NCI-H1930 (cell line): ENCODE measurements at regions not wholly inside any gene's neighbourhood (a gene's known extent, or its start where the extent isn't known, plus 50 kb on each side); places are given as distances from the start of the nearest gene placed in this dataset.
A peak's percentile ranks its signal among the peaks of the same experiment; 100 is the strongest.

Experiments used
- DNase-seq, 2 experiments: peaks; one replicate each; lab custom pipeline; 2025; lab: John Stamatoyannopoulos, UW

DNA sequence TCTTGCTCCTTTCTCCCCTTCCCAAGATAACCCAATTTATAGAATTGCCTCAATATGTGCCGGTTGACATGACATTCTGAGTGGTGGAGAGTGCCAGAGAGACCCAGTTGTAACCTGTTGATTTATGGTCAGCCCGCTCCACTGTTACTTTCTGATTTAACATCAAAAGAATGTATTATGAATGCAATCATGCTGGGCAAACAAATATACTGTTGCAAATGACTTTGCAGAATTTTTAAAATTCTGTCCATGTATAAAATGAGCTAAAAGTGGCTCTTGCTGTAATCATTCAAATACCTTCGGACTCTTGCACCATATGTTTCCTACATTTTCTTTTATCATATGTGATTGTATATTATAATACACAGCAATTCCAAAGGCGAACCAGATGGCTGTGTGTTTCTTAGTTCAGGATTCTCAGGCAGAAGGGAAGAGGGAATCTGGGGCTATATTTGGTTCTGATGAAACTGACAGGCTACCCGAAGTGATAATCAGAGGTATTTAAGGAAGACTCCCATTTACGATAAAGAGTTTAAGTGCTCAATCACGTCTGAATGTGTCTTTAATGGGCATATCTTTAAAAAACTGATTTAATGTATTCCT, 131.7 kb downstream of the CLCN4 start:
- DNase-seq = no peak

DNA sequence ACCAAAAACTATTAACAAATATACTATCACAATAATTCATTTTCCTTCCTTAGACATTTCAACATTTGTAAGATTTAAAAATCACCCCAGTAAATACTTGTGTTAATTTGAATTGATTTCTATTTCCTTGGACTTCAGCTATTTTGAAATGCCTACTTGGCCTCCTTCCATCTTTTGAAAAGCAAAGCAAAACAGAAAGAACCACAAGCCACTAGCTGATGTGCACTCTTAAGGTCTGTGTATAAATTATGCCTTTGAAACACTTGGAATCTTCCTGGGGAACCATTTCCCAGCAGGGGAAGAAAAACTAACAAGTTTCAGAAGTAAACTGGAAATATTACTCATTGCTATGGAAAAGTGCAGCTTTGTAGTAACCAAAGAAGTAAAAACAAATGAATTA, 139.8 kb downstream of the CLCN4 start:
- no peak for DNase-seq

DNA sequence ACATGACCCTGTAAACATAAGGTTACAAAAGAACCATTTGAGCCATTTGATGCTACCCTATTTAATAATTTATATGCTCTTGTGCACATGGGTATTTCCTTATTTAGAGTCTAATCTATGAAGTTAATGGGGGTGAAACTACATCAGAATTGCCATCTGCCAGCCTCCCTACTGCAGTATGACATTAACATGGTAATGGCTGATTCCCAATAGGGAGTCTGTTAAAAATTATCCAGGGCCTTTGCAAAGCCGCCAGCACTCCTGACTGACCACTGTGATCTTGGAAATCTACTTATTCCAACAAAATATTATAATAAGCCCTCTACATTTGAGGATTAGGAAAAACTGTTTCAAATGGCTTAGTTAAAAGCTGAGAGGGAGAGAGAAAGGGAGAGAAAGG, 153.7 kb downstream of the CLCN4 start:
- DNase-seq = no peak

DNA sequence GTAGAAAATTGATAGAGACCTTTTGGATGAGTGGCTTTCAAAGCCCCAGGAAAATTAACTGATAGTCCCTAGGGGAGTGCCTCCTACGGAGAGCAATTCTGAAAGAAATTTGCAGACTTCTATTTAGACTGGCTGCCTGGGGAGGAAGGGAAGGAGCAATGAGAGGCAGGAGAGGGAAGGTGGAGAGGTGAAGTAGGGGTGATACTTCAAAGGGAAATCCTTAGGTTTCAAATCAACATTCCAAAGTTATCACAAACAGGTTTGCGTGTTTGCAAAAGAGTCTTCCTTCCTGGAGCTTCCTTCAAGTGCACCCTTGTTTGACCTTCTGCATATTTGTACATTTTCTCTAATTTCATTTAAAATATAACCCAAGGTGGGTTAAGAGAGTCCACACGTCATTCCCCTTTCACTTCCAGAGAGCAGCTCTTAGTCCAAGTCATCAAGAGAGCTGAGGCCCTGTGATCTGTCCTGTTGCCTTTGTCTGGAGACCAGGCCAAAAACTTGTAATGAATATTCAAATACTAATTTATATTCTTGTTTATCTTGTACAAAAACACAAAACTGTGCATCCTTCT, 157.8 kb downstream of the CLCN4 start:
- DNase-seq = no peak

DNA sequence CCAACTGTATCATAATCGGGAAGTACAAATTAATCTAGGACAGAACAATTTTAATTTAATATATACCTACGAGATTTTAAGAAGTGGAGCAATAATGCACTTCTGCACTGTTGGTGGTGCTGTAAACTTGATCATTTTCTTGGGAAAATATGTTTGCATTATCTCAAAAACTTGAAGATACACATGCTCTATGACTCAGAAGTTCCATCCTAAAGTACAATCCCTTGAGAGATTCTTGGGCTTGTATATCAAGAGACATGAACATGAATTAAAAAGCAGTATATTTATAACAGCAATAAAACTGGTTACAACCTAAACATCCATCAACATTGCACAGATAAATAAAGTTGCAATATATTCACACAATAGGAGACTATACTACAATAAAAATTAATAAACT, 168.8 kb downstream of the CLCN4 start:
- no peak for DNase-seq

DNA sequence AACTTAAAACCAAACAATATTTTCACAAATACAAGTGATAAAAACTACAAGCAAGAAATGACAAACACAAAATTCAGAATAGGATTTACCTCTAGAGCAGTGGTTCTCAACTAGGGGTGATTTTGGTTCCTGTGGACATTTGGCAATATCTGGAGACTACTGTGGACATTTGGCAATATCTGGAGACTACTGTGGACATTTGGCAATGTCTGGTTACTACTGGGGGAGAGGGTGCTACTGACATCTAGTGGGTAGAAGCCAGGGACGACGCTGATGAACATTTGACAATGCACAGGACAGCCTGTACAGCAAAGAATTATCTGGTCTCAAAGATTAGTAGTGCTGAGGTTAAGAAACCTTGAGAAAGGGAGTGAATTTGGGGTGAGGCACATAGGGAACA, 169.8 kb downstream of the CLCN4 start:
- DNase-seq = no peak

DNA sequence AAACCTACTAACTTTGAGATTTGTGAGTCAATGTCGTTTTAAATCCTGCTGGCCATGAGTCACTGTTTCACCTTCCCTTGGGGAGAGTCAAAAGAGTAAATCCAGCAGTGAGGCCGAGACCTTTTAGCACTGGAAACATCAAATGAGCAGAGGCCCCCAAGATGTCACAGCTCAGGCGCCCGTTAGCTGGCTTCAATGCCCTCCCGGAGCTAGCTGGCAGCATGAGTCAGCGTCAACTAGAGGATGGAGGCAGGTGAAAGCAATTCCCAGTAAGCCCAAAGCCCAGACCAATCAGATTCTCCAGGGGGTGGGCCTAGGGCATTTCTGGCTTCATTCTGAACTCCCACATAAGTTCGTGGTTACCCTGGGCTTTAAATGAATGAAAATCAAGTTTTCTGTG, 170.9 kb downstream of the CLCN4 start:
- DNase-seq = no peak

DNA sequence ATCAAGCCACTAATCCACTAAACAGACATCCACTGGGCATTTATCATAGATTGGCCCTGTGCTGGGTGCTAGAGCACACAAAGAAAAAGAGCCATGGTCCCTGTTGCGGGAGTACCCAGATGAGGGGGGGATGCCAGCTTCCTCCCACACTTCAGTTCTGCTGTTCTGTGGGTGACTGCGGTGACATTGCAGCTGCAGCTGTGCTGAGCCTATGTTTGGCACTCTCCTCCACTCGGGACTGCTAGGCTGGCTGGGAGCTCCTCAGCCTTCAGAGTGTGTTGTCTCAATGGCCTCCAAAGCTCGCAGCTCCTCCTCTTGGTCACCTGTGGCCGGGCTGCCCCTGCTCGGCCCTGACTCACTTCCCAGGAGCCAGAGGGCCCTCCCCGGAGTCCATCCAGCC, 173.2 kb downstream of the CLCN4 start:
- DNase-seq = no peak

DNA sequence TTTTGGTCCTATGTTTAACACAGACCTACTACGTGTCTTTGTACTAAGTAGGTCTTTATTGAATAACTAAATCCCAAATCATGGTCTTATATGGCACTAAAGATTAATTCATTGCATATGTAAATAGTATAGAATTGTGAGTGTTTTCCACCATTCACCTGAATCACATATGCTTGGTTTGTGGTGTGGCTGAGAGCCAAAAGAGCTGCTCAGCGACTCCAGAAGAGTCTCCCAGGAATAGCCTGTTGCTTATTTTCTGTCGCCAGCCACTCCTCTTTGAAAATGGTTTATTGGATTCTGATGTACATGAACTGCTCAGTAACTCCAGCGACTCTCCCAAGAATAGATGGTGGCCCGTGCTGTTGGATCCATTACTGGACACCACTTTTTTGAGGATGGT, 184.5 kb downstream of the CLCN4 start:
- no peak for DNase-seq

DNA sequence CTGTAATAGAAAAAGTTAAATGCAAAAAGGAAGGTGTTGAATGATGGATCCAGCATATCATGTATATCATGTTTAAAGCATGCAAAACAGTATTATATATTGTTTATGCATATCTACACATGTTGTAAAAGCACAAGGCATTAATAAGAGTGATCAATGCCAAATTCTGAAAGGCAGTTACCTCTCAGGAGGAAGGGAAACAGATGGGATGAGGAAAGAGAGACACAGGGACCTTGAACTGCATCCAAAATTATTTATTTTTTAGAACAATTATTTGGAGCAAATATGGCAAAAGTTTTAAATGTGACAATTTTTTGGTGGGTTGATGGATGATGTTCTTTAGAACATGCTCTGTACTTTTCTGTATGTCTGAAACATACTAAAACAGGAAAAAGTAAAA, 193.4 kb downstream of the CLCN4 start:
- DNase-seq = no peak

DNA sequence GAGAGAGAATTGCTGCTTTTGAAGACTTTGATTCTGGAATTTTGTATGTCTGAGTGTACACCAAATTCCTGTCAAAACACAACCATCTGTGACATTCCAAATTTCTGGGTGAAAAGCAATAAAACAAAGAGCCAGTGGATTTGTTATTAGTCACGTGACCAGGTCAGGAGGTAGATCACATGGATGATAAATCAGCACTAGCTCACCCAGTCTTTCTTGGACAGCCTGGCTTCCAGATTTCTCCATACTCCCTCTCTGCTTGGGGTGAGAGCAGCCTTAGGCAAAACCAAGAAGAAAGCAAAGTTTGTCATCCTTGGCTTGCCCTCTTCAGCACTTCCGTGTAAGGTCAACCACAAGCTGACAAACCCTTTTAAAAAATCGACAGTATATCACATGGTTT, 194.2 kb downstream of the CLCN4 start:
- DNase-seq = no peak

DNA sequence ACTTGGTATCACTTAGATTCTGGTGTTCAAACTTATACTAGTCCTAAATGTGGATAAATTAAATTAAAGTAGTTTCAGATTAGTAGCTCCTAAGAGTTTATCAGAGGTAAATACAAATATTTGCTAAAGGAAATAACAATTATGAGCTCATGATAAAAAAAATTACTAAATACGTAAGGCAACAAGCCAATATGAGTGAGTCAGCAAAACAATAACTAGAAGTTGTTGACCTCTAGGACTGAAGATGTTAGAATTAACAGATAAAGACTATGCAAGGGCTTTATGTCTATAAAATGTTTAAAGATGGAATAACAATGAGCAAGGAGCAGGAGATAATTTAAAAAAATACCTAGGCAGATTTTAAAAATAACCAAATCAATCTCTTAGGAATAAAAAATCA, 195.8 kb downstream of the CLCN4 start:
- no peak for DNase-seq

DNA sequence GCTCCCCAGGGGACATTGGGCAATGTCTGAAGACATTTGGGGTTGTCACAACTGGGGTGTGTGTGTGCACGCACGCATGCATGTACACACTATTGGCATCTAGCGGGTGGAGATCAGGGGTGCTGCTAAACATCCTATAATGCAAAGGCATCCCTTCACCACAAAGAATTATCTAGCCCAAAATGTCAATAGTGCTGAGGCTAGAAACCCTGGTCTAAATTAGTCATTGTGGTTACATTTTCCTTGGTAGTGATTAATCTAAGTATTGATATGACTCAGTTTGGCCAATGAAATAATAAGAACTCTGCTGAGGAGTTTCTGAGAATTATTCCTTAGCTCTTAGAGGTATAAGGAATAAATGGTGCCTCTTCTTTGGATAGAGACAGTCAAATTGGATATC, 200.2 kb downstream of the CLCN4 start:
- no peak for DNase-seq

DNA sequence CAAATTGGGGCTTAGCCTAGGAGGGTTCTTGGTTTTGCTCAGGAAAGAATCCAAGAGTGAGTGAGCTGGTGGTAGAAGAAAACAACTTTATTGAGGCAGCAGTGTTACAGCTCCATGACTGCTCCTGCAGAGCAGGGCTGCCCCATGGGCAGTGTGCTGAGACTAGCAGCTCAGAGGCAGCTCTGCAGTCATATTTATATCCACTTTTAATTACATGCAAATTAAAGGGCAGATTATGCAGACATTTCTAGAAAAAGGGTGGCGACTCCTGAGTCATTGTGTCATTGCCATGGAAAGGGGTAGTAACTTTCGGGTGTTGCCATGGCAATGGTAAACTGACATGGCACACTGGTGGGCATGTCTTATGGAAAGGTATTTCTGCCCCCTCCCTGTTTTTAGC, 202.2 kb downstream of the CLCN4 start:
- DNase-seq = no peak

DNA sequence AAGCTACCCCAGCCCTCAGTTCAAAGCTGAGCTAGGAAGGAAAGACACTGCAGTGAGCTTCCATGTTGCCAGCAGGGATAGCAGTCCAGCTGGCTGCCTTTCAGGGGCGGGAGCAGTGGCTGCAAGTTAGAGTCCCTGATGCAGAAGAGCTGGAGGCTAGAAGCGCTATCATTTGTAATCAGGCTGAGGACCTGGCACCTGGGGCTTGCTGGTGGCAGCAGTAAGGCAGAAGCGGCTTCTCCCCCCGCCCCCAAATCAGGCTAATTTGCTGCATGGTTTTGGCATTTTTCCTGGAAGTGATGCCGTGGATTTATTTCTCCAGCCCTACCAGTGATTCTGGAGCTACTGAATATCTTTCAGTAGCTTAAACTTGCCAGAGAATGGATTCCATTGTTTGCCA, 203.3 kb downstream of the CLCN4 start:
- DNase-seq = no peak

DNA sequence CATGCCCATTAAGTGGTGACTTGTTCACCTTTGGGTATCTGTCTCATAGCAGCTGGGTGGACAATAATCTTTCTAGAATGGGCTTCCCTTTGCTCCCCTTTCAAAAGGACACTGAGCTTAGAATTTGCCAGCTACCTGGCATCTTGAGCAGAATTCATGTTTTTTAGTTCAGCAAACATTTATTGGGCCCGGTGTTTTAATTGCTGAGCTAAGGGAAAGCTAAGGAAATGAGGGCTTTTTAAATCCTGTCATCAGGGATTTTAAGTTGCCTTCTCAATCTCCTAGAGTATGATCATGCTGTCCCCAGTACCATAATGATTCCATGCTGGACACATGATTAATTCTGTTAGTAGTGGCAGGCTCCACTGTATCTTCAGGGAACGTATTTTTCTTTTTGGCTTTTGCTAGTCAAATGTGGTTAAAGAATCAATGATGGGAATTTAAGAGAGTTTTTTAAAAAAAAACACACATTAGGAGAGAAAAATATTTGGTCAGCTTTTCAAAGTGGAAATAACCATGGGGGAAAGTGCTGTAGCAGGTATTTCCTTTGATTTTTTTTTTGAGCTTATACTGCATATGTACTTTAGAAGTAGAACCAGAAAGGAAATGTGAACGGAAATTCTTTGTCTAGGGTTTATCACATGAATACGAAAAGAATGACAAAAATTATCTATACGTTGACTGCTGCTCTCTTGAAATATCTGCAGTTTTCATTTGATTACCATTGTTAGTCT, 208.9 kb downstream of the CLCN4 start:
- no peak for DNase-seq

DNA sequence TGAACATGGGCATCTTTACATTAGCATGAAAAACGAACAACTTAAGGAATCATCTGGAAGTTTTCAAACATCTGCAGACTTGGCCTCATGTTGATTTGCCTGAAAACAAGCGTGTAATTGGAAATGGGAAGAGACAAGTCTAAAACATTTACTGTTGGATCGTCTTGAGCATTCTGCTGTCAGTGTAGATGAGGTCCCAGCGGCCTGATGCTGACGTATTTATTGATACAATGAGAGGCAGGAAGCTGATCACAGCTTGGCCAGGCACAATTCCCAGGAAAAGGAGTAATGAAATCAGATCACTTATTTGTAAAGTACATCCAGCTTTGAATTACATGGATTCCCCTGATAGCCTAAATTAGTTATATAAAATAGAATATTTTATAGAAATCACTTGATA, 210.6 kb downstream of the CLCN4 start:
- no peak for DNase-seq

DNA sequence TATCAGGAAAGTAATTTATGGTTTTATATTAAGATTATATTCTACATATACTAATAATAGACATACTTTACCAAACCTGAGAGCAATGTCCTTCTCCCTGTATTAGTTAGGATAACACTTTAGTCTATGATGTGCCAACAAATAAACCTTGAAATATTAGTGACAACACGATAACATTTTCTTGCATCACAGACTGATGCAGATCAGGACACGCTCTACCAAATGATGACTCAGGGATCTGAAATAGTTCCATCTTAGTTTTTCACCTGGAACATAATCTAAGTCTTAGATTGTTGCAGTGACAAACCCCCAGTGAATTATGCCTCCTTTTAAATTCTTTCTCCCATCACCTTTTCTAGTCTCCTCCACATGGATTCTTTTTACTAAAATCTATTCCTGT, 214.2 kb downstream of the CLCN4 start:
- DNase-seq = no peak

DNA sequence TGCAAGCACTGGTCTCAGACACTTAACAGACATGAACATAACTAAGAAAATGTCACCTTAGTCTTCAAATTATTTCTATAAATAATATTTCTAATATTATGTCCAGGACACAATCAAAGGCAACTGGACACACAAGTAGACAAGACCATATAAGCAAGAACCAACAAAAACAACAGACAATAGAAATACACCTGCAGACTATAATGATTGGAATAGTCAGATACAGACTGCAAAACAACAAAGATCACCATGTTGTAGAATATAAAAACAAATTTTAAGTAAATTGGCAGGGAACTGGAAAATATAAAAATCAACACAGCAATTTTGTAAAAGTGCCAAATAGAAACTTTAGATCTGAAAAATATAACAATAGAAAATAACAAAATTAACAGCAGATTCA, 220.7 kb downstream of the CLCN4 start:
- DNase-seq = no peak

DNA sequence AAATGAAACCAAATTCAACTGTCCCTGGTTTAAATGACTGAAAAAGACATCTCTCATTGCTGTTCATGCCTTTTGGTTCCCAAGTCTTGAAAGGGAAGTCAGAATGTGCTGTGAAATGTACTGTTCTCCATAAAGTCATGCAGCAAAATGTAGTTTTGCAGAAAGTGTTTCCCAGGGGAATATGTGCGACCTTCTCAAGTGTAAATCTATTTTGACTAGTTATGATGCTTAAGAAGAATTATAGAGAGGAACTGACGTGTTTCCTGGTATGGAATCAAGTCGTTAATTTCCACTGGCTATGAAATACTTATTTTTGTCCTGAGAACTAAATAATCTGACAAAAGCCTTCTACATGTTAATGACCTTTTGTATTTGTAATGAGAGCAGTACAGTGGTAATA, 223.1 kb downstream of the CLCN4 start:
- DNase-seq = no peak

DNA sequence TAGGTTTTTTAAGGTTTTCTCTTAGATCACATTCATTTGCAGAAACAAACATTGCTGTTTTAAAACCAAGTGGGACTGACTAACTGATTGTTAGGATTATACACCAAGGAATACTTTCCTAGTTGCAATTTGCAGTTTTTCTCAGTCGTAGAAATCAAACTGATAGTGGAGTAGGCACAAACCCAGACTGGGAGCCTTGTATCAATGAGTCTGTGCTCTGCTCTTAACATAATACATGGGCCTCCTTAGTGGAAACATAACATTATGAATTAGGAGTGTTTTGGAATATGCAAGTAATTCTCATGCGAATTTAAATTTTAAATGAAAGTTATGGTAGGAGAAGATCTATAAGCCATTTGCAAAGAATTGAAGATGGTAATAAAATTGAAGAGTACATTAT, 223.5 kb downstream of the CLCN4 start:
- DNase-seq = no peak

DNA sequence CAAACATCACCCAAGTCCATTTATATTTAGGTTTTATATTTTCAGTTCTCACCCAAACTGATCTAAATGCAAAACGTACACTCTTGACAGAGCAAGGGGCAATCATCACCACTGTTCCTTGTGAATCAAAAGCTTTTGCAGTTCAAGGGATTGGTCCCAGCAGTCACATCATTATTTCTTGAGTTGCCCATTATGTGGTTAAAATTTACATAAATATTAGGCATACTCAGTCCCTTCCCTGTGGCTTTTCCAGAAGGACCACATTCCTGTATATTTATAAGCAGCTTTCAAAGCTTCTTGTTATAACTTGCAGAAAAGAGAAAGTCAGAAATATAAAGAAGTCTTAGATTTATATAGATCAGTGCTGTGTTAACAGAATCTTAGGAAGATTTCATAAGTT, 224.4 kb downstream of the CLCN4 start:
- DNase-seq = no peak

DNA sequence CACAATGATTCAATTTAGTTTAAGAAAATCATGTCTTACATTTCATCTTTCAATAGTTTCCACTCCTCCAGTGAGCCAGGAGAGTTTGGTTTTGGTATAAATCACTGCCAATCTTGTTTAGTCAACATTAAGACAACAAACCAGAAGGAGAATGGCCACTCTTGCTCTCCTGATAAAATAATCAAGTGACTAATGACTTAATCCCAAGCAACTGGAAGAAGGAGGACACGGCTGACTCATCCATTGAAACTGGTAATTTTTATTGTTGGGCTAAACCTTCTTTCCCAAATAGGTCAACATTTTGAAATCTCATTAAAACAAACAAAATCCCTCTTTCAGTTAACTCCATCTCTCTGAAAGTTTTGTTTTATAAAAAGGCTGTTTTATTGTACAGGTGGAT, 230.2 kb downstream of the CLCN4 start:
- DNase-seq = peak in 1 of 2 experiments; percentile 2

DNA sequence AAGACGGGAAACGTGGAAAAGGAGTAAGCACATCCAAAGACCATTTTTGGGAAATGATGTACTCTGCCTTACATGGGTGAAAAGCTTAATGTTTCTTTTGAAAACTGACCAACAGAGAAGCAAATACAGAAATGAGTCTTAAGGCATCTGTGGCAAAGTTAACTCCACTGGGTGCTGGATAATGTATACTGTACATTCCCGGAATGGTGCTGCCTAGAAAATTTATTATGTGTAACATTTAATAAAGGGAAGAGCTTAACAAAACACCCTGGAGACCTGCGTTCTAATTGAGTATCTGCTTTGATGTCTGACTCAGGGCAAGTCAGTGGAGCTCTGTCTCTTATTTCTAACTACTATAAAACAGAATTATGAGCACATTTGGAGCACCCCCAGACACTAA, 230.2 kb downstream of the MID1 start:
- no peak for DNase-seq
